Body of pancreas (tissue), 4 donors: ENCODE measurements at regions not wholly inside any gene's neighbourhood (a gene's known extent, or its start where the extent isn't known, plus 50 kb on each side); places are given as distances from the start of the nearest gene placed in this dataset.

Source experiments
- ATAC-seq: fragments of 150-250 bp; one replicate; pipeline ENCODE4 v1.9.1; 2016
- DNase-seq, 4 donors: peaks; one replicate each; pipeline ENCODE4 v3.0.0-alpha.2; 2019
- H3K27ac ChIP-seq, 4 donors: fragments of 200-600 bp; sonication (generic); 1 replicate in 3 of 4; 2 replicates in 1 of 4; pipeline versions ENCODE4 v1.5.1 to v1.6.1; 2016 to 2019; ENCODE audit warnings: mild to moderate bottlenecking in 1 of 4, mixed read lengths in 1 of 4, moderate library complexity in 1 of 4
- H3K27me3 ChIP-seq, 2 donors: fragments of 200-600 bp; sonication (generic); one replicate each; pipeline ENCODE4 v1.6.0; 2016; ENCODE audit warnings: mild to moderate bottlenecking in 1 of 2
- H3K36me3 ChIP-seq, 2 donors: fragments of 200-600 bp; sonication (generic); replicated peaks in 1 of 2; 2 replicates each; pipeline ENCODE4 v1.5.1; 2016; ENCODE audit warnings: low read depth in 2 of 2; ENCODE audit not compliant: insufficient read depth in 1 of 2
- H3K4me1 ChIP-seq: fragments of 200-600 bp; sonication (generic); one replicate; pipeline ENCODE4 v1.6.0; 2016
- H3K4me3 ChIP-seq, 2 donors: fragments of 200-600 bp; sonication (generic); 1 replicate in 1 of 2; 2 replicates in 1 of 2; pipeline ENCODE4 v1.5.1; 2016 to 2019
- H3K9me3 ChIP-seq, 3 donors: fragments of 200-600 bp; sonication (generic); 1 replicate in 2 of 3; 2 replicates in 1 of 3; pipeline ENCODE4 v1.5.1; 2016
- CTCF ChIP-seq, 7 experiments: fragments of 450-650 bp in 4 of 7; fragments of 200-600 bp in 3 of 7; sonication (generic) in 3 of 7; IDR thresholded peaks; one replicate each; pipeline ENCODE4 v1.5.1; 2016 to 2019; ENCODE audit warnings: antibody characterized with exemption in 7 of 7
- POLR2A ChIP-seq, 3 donors: fragments of 450-650 bp; IDR thresholded peaks; one replicate each; pipeline ENCODE4 v1.6.1; 2016; ENCODE audit warnings: antibody characterized with exemption in 3 of 3, mild to moderate bottlenecking in 2 of 3
- WGBS, 2 donors: methylation state at CpG; one replicate each; pipeline ENCODE4 v1.1.5; 2017; 5-methylcytosine and 5-hydroxymethylcytosine counted together
- intact Hi-C: fragments of 100-400 bp; cut with DNase I; formaldehyde crosslinking; loops from one replicate; pipeline ENCODE4 v1.15.1; 2023

GRCh38 chr12:87656311-87656710, 372.9 kb downstream of the C12orf50 start:
- DNase-seq (no peak), ATAC-seq (no peak)
- H3K36me3 ChIP-seq, result no peaks in the 10 kb centered on the region
- 89 to 100% methylated on average over 1 of the region's 1 CpG for WGBS, 2 donors
- peaks cover 7% of the 10 kb centered on the region for H3K4me1 ChIP-seq
- no peaks in the 10 kb centered on the region for H3K9me3 ChIP-seq
- intact Hi-C loops, result no loop called here
- H3K4me3 ChIP-seq, result no peak overlapping the region
- H3K27me3 ChIP-seq, result no peaks in the 10 kb centered on the region
- no peak overlapping the region for H3K27ac ChIP-seq
- no peak for TF ChIP-seq POLR2A (IDR thresholded peaks at IDR 0.05)
- no peak for TF ChIP-seq CTCF (IDR thresholded peaks at IDR 0.05)

- WGBS, 2 donors, result 76 to 77% methylated on average over 3 of the region's 3 CpGs
These were observed 377.4 kb downstream of the C12orf50 start for GRCh38 chr12:87651670-87652425.

GRCh38 chr12:87642245-87642644, 387.0 kb downstream of the C12orf50 start:
- intact Hi-C loops, result no loop called here
- 78 to 90% methylated on average over 2 of the region's 2 CpGs for WGBS, 2 donors
- no peak for DNase-seq

More at GRCh38 chr12:87651670-87652425, 377.4 kb downstream of the C12orf50 start:
- Histone ChIP-seq H3K9me3 (no peaks in the 10 kb centered on the region), H3K4me3 (no peak overlapping the region), H3K27me3 (no peaks in the 10 kb centered on the region), H3K4me1 (no peaks in the 10 kb centered on the region), H3K27ac (no peak overlapping the region), H3K36me3 (no peaks in the 10 kb centered on the region)
- intact Hi-C loops, result no loop called here
- no peak for ATAC-seq
- TF ChIP-seq POLR2A (IDR thresholded peaks at IDR 0.05) (no peak), CTCF (IDR thresholded peaks at IDR 0.05) (no peak)
- DNase-seq, result no peak

DNA sequence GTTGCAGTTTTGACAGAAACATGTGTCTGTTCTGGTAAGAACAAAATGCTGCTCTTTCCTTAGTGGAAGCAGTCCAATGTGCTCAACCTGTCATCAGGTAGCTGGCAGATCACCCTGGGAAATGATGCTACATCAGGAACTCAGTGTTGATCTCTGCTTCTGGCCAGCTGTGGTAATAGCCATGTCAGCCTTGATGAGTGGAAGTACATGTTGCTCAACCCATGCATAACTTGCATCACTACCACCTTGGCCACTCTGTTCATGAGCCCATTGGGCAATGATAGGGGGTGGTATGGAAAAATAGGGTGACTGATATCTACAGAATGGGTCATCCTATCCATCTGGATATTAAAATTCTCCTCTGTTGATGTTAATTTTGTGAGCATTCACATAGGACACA, 411.0 kb downstream of the C12orf50 start:
- DNase-seq, result no peak
- Histone ChIP-seq H3K4me1 (no peaks in the 10 kb centered on the region), H3K27me3 (no peaks in the 10 kb centered on the region), H3K9me3 (no peaks in the 10 kb centered on the region), H3K27ac (no peak overlapping the region), H3K4me3 (no peak overlapping the region), H3K36me3 (no peaks in the 10 kb centered on the region)
- intact Hi-C loops, result no loop called here
- TF ChIP-seq CTCF (IDR thresholded peaks at IDR 0.05) (no peak), POLR2A (IDR thresholded peaks at IDR 0.05) (no peak)
- no peak for ATAC-seq

More at GRCh38 chr12:87642245-87642644, 387.0 kb downstream of the C12orf50 start:
- Histone ChIP-seq H3K4me3 (no peak overlapping the region), H3K4me1 (no peaks in the 10 kb centered on the region), H3K36me3 (no peaks in the 10 kb centered on the region), H3K27ac (no peak overlapping the region), H3K27me3 (no peaks in the 10 kb centered on the region), H3K9me3 (no peaks in the 10 kb centered on the region)
- ATAC-seq, result no peak
- TF ChIP-seq POLR2A (IDR thresholded peaks at IDR 0.05) (no peak), CTCF (IDR thresholded peaks at IDR 0.05) (no peak)

DNA sequence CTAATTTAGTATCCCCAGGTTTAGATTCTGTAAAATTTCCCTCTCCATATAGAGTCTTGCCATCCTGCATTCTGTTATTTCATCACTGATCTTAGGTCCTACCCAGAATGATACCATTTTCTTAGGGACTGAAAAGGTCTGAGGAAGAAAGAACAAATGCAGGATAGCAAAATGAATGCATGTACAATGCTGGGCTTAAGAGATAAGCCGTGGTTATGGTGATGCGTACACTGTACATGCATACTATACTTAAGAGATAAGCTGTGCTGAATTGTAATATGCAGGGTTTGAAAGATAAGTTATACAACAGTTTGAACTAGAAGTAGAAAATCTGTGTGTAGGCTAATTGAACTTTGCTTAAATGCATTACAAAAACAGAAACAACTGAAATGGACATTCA, 416.2 kb downstream of the C12orf50 start:
- Histone ChIP-seq H3K4me3 (no peak overlapping the region), H3K9me3 (no peaks in the 10 kb centered on the region), H3K36me3 (no peaks in the 10 kb centered on the region), H3K4me1 (no peaks in the 10 kb centered on the region), H3K27ac (no peak overlapping the region), H3K27me3 (no peaks in the 10 kb centered on the region)
- TF ChIP-seq POLR2A (IDR thresholded peaks at IDR 0.05) (no peak), CTCF (IDR thresholded peaks at IDR 0.05) (no peak)
- ATAC-seq, result no peak
- intact Hi-C loops, result no loop called here
- DNase-seq, result no peak
- 58 to 68% methylated on average over 2 of the region's 2 CpGs for WGBS, 2 donors
